ENCODE measurements at regions not wholly inside any gene's neighbourhood (a gene's known extent, or its start where the extent isn't known, plus 50 kb on each side); places are given as distances from the start of the nearest gene placed in this dataset.
A peak's percentile ranks its signal among the peaks of the same experiment; 100 is the strongest.
"Not testable (repeated sequence)": the region's sequence is repeated elsewhere in the genome, so short reads cannot be mapped to it uniquely, and the experiment has no call there.

GRCh38 chr17:45641541-45641940 is 142.6 kb upstream of the CRHR1 start:
- no peak for TF ChIP-seq POLR2A (IDR thresholded peaks at IDR 0.05; ENCODE audit: extremely low read depth, insufficient read length)
- TF ChIP-seq CTCF (IDR thresholded peaks at IDR 0.05; ENCODE audit: low read depth, low read length) = no peak
- no peak for TF ChIP-seq MYC (IDR thresholded peaks at IDR 0.05; ENCODE audit: low read depth, low read length)
- TF ChIP-seq MAX (IDR thresholded peaks at IDR 0.05; ENCODE audit: low read depth, low read length) = no peak
- DNase-seq (ENCODE audit: low read depth) = no peak

GRCh38 chr17:45643591-45643990 is 140.5 kb upstream of the CRHR1 start:
- no peak overlapping the region for H3K4me3 ChIP-seq (ENCODE audit: low read depth, low read length)
- TF ChIP-seq MAX (IDR thresholded peaks at IDR 0.05; ENCODE audit: low read depth, low read length) = no peak
- no peak for TF ChIP-seq MYC (IDR thresholded peaks at IDR 0.05; ENCODE audit: low read depth, low read length)
- no peak for TF ChIP-seq POLR2A (IDR thresholded peaks at IDR 0.05; ENCODE audit: extremely low read depth, insufficient read length)
- no peak for TF ChIP-seq CTCF (IDR thresholded peaks at IDR 0.05; ENCODE audit: low read depth, low read length)
- DNase-seq (ENCODE audit: low read depth) = no peak

More at GRCh38 chr17:45641541-45641940, 142.6 kb upstream of the CRHR1 start:
- no peak overlapping the region for H3K4me3 ChIP-seq (ENCODE audit: low read depth, low read length)

- not testable (repeated sequence) for H3K4me3 ChIP-seq (ENCODE audit: low read depth, low read length); DNase-seq (ENCODE audit: low read depth)
Measured at GRCh38 chr17:45644637-45645036, 139.5 kb upstream of the CRHR1 start.

- no peak overlapping the region for H3K4me3 ChIP-seq (ENCODE audit: low read depth, low read length)
- DNase-seq (ENCODE audit: low read depth) = no peak
- no peak for TF ChIP-seq CTCF (IDR thresholded peaks at IDR 0.05; ENCODE audit: low read depth, low read length)
- no peak for TF ChIP-seq MAX (IDR thresholded peaks at IDR 0.05; ENCODE audit: low read depth, low read length)
- no peak for TF ChIP-seq POLR2A (IDR thresholded peaks at IDR 0.05; ENCODE audit: extremely low read depth, insufficient read length)
- TF ChIP-seq MYC (IDR thresholded peaks at IDR 0.05; ENCODE audit: low read depth, low read length) = no peak
Measured at GRCh38 chr17:45645330-45645729, 138.8 kb upstream of the CRHR1 start.

GRCh38 chr17:45646288-45646988 is 137.7 kb upstream of the CRHR1 start:
- DNase-seq (ENCODE audit: low read depth) = peak; percentile 90
- TF ChIP-seq POLR2A (IDR thresholded peaks at IDR 0.05; ENCODE audit: extremely low read depth, insufficient read length) = no peak
- TF ChIP-seq MYC (IDR thresholded peaks at IDR 0.05; ENCODE audit: low read depth, low read length) = no peak
- TF ChIP-seq CTCF (IDR thresholded peaks at IDR 0.05; ENCODE audit: low read depth, low read length) = no peak
- TF ChIP-seq MAX (IDR thresholded peaks at IDR 0.05; ENCODE audit: low read depth, low read length) = no peak

GRCh38 chr17:45648642-45649041 is 135.5 kb upstream of the CRHR1 start:
- H3K4me3 ChIP-seq (ENCODE audit: low read depth, low read length) = no peak overlapping the region
- no peak for DNase-seq (ENCODE audit: low read depth)
- no peak for TF ChIP-seq POLR2A (IDR thresholded peaks at IDR 0.05; ENCODE audit: extremely low read depth, insufficient read length)
- no peak for TF ChIP-seq MYC (IDR thresholded peaks at IDR 0.05; ENCODE audit: low read depth, low read length)
- peak; percentile 30 for TF ChIP-seq CTCF (IDR thresholded peaks at IDR 0.05; ENCODE audit: low read depth, low read length)
- TF ChIP-seq MAX (IDR thresholded peaks at IDR 0.05; ENCODE audit: low read depth, low read length) = no peak

More at GRCh38 chr17:45646288-45646988, 137.7 kb upstream of the CRHR1 start:
- no peak overlapping the region for H3K4me3 ChIP-seq (ENCODE audit: low read depth, low read length)
